ENCODE measurements at regions not wholly inside any gene's neighbourhood (a gene's known extent, or its start where the extent isn't known, plus 50 kb on each side); places are given as distances from the start of the nearest gene placed in this dataset.
"Not testable (repeated sequence)": the region's sequence is repeated elsewhere in the genome, so short reads cannot be mapped to it uniquely, and the experiment has no call there.

- not testable (repeated sequence) for DNase-seq (ENCODE audit: low read depth in 2 of 2)
These were observed 112.1 kb upstream of the DUSP22 start for GRCh38 chr6:180091-180694.

- no peak for DNase-seq (ENCODE audit: low read depth in 2 of 2)
These were observed 111.1 kb upstream of the DUSP22 start for GRCh38 chr6:181049-181654.

DNA sequence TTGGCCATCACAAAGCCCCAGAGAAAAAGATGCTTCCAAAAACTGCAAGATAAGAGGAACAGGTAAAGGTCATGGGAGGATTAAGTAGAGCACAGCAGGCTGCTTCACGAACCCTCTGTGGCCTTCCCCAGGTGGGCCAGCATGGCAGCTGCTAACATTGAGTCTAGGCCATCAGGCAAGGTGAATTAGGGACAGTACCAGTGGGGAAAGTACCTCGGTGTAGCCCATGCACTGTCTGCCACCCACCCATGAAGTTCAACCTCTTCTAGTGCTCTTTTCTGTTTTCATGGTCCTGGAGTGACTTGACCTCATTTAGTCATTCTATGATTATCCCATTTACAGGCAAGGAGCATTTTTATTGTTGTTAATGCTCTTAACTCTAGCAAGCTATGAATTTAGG, 108.6 kb upstream of the DUSP22 start:
- no peak for DNase-seq (ENCODE audit: low read depth in 2 of 2)

DNA sequence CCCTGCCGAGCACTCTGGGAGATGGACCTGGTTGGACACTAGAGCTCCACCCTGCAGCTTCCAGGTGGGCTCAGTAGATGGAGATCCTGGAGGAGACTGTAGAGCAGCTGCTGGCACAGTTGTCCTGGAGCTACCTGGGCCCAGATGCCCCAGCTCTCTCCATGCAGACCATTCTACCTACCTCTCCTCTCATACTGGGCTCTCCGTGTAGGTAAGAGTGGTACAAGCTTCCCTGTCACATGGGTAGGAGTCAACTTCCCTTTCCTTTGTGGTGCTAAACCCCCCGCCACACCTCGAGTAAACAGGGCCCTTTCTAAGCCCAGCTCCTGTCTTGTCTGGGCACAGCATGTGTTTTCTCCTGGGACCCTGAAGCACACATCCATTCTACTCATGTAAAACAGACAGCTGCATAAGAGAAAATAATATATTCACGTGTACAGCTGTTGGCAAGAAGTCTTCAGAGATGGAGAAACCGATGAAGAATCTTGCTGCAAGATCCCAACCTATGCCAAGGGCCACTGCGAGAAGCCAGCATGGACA, 108.1 kb upstream of the DUSP22 start:
- DNase-seq (ENCODE audit: low read depth in 2 of 2), result no peak

DNA sequence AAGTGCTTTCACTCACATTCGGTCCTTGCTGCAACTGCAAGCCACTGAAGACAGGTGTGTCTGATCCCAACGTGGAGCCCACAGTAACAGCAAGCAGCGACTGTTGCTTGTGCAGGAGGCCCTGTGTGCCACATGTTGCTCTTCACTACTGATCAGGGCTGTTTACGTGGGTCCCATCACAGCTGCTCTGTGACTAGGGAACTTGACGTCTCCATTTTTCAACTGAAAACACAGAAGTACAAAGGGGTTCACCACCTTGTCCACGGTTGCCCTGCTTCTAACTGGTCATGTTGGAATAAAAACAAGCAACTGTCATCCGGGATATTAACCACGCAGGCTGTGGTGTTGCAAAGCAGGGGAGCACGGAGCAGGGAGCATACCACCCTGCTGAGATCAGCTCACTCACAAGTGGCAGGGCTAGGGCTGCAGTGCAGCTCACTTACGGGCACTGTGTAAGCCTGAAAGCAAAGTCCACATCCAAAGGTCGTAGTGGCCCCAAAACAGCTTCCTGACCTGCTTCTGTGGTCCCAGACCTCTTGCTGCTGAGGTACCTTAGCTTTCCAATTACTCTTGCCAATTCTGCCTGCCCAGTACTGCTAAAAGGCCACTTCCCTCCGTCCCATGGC, 105.8 kb upstream of the DUSP22 start:
- no peak for DNase-seq (ENCODE audit: low read depth in 2 of 2)

DNA sequence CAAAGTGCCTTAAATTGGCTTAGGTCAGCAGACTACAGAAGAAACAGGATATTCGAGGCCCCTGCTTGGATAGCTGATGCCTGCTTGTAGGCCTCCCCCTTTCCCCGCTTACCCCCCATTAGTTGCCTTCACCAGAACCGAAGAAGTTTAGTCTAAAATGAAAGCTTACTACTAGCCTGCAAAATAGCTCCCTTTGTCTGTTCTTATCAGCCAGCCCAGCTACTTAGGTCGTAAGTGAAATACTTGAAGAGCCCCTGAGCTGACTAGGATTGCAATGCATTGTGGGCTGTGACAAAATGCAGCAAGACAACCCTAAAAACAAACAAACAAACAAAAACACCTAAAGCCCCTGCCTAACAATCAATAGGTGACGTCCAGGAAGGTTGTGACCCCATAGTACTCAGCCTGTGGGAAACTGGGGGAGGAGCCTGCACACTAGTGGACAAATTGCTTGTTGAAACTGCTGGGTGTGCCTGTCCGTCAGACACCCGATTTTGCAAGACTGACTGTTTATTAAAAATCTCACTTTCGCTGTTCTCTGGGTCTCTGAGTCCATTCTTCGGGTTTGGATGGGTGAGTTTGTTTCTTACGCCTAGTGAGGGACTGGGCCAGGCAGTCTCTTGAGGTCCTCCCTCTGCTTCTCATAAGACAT, 105.0 kb upstream of the DUSP22 start:
- DNase-seq (ENCODE audit: low read depth in 2 of 2), result no peak

- DNase-seq (ENCODE audit: low read depth in 2 of 2), result peak; percentile 66 to 68
These were observed 103.2 kb upstream of the DUSP22 start for GRCh38 chr6:188821-189655.

- no peak for DNase-seq (ENCODE audit: low read depth in 2 of 2)
These were observed 102.6 kb upstream of the DUSP22 start for GRCh38 chr6:189676-190075.

DNA sequence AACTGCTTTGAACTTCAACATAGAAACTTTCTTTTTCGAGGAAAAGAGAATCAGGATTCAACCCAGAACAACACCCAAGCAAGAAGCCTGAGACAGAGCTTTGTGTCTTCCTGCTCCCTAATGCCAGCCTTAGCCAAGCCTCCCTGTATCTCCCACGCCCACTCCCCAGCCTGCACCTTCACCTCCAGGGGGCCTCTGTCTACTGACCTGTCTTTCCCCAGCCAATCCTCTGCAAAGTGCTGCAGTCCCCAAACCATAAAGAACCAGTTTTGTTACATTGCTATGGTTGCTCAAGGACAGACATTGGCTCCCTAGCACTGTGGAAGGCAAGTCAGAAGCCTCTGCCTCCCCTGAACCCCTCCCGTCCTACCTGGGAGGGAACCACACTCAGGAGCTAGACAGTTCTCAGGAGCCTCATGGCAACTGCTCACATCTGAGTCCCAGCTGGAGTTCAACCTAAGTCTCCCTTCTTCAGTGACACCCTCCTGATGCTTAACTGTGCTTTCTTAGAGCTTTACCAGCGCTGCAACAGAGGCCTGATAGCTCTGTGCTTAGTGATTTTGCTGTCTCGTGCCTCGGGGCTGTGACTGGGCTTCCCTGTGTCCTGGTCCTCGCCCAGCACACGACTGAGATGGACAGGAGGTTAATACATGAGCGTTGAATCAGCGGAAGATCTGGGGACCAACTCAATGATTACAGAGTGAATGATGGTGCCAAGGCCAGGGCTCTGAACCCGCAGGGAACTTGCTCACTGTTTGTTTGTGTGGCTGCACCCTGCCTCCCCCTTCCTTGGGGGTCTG, 101.5 kb upstream of the DUSP22 start:
- no peak for DNase-seq (ENCODE audit: low read depth in 2 of 2)

GRCh38 chr6:191487-192312, 100.6 kb upstream of the DUSP22 start:
- no peak for DNase-seq (ENCODE audit: low read depth in 2 of 2)

- DNase-seq (ENCODE audit: low read depth in 2 of 2), result no peak
These were observed 100.0 kb upstream of the DUSP22 start for GRCh38 chr6:192313-192664.

DNA sequence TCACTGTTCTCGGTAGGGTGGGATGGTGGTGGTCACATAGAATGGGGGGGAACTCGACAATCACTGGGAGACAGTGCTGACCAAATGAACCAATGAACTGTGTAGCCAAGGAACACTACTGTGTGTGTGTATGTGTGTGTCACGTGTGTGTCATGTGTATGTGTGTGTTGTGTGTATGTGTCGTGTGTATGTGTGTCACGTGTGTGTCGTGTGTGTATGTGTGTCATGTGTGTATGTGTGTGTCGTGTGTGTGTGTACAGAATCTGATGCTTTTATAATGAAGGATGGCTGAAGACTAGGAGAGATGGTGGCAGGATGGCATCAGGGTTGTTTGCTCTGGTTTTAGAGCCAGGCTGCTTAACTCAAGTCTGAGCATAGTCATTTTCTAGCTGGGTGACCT, 99.1 kb upstream of the DUSP22 start:
- no peak for DNase-seq (ENCODE audit: low read depth in 2 of 2)

GRCh38 chr6:193773-194310, 98.4 kb upstream of the DUSP22 start:
- DNase-seq (ENCODE audit: low read depth in 2 of 2), result peak in 1 of 2 donors; percentile 38

- peak in 1 of 2 donors; percentile 59 for DNase-seq (ENCODE audit: low read depth in 2 of 2)
These were observed 96.4 kb upstream of the DUSP22 start for GRCh38 chr6:195861-196360.

DNA sequence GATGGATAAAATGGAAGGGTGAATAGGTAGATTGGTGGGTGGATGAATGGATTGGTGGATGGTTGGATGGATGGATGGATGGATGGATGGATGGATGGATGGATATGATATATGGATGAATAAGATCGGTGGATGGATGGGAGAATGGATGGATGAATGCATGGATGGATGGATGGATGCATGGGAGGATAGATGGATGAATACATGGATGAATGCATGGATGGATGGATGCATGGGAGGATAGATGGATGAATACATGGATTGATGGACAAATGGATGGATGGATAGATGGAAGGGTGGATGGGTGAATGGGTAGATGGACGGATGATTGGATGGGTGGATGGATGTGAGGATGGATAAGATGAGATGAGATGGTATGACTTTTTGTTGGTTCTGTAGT, 95.7 kb upstream of the DUSP22 start:
- no peak for DNase-seq (ENCODE audit: low read depth in 2 of 2)

DNA sequence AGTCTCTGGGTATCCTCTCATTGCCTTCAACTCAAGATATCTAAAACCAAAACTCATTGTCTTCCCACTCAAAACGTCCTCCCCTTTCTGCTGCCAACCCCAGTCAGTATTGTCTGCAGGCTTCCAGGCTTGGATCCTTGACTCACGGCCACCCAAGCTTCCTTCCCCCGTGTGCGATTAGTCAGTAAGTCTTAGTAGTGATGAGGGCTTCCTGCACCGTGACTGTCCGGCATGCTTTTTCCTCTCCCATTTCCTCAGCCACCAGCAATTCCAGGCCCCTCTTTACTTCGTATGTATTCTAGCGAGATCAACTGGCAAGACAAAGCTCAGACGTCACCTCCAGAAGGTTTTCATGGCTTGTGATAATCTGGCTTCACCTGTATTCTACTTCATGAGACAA, 88.6 kb upstream of the DUSP22 start:
- no peak for DNase-seq (ENCODE audit: low read depth in 2 of 2)

- no peak for DNase-seq (ENCODE audit: low read depth in 2 of 2)
These were observed 86.0 kb upstream of the DUSP22 start for GRCh38 chr6:206264-206663.

DNA sequence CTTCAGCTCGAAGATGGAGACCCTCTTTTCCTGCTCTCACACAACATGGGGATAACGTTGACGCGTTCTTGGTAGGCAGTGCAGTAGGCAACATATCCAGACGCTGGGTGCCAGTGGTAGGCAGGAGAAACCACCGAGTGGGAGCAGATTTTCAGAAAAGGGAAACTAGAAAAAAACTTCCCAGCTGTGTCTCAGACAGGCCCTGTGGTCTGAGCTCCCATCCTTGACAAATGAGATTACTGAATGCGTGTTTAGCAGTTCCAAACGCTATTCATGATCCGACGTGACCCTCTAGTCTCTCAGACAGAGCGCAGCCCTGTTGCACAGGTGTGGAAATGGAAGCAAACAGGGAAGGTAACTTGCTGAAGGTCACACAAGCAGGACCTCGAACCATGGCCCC, 83.9 kb upstream of the DUSP22 start:
- DNase-seq (ENCODE audit: low read depth in 2 of 2), result no peak

DNA sequence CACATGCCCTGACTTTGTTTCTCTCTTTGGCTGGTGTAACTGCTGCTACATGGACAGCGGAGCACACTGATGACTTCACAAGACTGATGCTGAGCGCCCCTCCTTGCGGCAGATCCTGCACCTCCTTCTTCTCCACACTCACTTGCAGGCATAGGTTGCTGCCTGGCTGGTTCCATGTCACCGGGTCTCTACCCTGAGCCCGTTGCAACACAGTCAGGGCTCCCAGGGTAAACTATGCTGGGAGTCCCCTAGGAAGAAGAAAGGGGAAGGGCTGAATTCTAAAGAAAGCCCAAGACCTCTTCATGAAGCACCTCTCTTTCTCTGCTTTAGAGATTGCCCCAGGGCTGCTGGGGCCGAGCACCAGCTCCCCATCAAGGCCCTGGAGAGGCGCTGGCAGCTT, 83.3 kb upstream of the DUSP22 start:
- no peak for DNase-seq (ENCODE audit: low read depth in 2 of 2)
